AG10803 (cell line): ENCODE measurements at regions not wholly inside any gene's neighbourhood (a gene's known extent, or its start where the extent isn't known, plus 50 kb on each side); places are given as distances from the start of the nearest gene placed in this dataset.

Source experiments
- DNase-seq: peaks from one replicate; pipeline ENCODE4 v3.0.0; 2010; ENCODE audit warnings: low read depth
- H3K4me3 ChIP-seq: 2 replicates; pipeline ENCODE4 v1.5.1; 2011; ENCODE audit warnings: mild to moderate bottlenecking, low read length, control low read depth
- CTCF ChIP-seq: conservative IDR thresholded peaks from 2 replicates; pipeline ENCODE4 v1.5.1; 2011; ENCODE audit warnings: mild to moderate bottlenecking, low read length, control low read depth, inconsistent platforms

- no peak for DNase-seq
- H3K4me3 ChIP-seq = no peak overlapping the region
- TF ChIP-seq CTCF = no peak
Measured at GRCh38 chr2:81007104-81007503, 702.6 kb upstream of the LRRTM1 start.

DNA sequence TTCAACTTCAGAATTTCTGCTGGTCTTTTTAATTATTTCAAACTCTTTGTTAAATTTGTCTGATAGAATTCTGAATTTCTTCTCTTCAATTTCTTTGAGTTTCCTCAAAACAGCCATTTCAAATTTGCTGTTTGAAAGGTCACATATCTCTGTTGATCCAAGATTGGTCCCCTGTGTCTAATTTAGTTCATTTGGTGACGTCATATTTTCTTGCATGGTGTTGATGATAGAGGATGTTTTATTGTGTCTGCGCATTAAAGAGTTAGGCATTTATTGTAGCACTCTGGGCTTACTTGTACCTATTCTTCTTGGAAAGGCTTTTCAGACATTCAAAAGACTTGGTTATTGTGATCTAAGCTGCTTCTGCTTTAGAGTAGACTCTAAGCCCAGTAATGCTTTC is 698.4 kb upstream of the LRRTM1 start:
- H3K4me3 ChIP-seq = no peak overlapping the region
- no peak for TF ChIP-seq CTCF
- no peak for DNase-seq

- DNase-seq = no peak
- no peak overlapping the region for H3K4me3 ChIP-seq
- TF ChIP-seq CTCF = no peak
Measured at GRCh38 chr2:80987466-80987865, 682.9 kb upstream of the LRRTM1 start.

- TF ChIP-seq CTCF = no peak
- no peak for DNase-seq
- no peak overlapping the region for H3K4me3 ChIP-seq
Measured at GRCh38 chr2:80969900-80970299, 665.3 kb upstream of the LRRTM1 start.

- H3K4me3 ChIP-seq = no peak overlapping the region
- no peak for DNase-seq
- no peak for TF ChIP-seq CTCF
Measured at GRCh38 chr2:80968450-80968849, 663.9 kb upstream of the LRRTM1 start.

- DNase-seq = no peak
- no peak overlapping the region for H3K4me3 ChIP-seq
- TF ChIP-seq CTCF = no peak
Measured at GRCh38 chr2:80947601-80948130, 643.1 kb upstream of the LRRTM1 start.

GRCh38 chr2:80943487-80943886 is 638.9 kb upstream of the LRRTM1 start:
- TF ChIP-seq CTCF = no peak
- H3K4me3 ChIP-seq = no peak overlapping the region
- no peak for DNase-seq
